SKM-1 treated with dmso at 0.1 percent for 144 hours (cell line): ENCODE measurements at regions not wholly inside any gene's neighbourhood (a gene's known extent, or its start where the extent isn't known, plus 50 kb on each side); places are given as distances from the start of the nearest gene placed in this dataset.
A peak's percentile ranks its signal among the peaks of the same experiment; 100 is the strongest.

ENCODE experiments used
- DNase-seq: peaks from one replicate; lab custom pipeline; 2025; ENCODE audit not compliant: unreplicated experiment; lab: John Stamatoyannopoulos, UW

DNA sequence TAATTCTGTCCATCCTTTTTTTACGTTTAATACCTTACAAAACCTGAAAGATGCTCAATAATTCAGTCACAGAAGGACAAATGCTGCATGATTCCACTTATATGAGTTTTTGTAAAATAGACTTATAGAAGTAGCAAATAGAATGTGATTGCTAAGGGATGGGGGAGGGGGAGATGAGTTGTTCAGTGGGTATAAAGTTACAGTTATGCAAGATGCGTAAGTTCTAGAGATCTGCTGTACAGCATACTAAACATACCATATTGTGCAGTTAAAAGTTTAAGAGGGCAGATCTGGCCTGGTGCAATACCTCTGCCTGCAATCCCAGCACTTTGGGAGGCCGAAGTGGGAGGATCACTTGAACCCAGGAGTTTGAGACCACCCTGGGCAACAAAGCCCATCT lies 78.8 kb downstream of the TET3 start:
- no peak for DNase-seq

DNA sequence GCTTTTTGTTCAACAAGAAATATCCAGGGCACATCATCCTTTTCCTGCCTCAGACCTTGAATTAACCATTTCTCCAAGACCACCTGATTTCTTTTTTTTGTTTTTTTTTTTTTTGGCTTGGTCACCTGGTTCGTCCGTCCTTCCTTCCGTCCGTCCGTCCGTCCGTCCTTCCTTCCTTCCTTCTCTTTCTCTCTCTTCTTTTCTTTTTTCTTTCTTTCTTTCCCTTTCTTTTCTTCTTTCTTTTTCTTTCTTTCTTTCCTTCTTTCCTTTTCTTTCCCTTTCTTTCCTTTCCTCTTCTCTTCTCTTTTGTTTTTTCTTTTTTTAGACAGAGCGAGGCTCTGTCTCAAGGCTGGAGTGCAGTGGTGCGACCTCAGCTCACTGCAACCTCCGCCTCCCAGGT lies 80.7 kb downstream of the TET3 start:
- no peak for DNase-seq

DNA sequence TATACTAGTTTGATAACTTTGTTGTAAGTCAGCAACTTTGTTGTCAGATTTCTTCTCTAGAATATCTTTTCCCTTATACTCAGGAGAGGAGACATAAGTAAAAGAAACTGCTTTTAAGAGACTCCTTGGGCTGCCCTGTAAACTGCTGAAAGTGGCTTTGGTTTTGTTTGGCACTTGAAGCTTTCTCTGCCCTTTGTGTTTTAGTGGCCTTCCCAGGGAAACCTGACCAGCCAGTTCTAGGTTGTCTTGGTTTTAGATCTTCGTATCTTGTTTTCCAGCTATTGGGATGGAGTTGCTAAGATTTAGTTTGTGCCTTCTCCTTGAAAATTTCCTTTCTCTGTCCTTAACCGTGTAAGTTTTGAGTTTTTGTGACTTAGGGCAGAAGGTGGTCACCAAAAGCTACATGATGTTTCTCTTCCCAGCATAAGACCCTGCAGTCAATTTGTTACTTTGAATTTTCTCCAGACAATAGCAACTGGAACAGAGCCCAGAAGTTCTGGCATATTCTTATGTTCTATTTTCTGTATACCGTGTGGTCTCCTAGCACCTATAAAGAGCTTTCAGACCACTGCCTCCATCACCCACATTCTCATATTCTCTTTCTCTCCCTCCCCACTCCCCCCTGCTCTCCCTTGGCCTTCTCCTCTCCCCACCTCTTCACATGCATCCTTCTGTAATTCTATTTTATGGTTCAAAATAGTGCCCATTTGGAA lies 81.1 kb downstream of the BOLA3 start:
- DNase-seq, result no peak

DNA sequence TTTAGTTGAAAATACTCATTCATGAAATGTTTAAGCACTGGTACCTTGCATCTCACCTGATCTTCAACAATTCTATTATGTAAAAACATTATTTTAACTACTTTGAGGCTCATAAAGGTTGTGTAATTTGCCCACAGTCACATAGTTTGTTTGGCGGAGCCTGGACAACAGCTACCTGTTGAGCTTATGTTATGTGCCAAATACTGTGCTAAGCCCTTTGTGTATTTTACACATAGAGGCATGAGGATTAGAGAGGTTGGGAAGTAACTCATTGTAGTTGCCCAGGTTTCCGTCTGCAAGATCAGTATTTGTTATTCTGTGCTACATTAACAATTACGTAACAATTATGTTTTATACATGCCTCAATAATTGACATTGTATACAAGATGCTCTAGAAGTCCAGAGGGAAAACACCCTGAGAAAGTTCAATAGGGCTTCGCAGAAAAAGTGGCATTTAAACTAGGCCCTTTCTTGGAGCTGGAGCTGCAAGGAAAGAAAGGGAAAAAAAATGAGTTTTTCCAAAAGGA lies 80.4 kb downstream of the BOLA3 start:
- no peak for DNase-seq

DNA sequence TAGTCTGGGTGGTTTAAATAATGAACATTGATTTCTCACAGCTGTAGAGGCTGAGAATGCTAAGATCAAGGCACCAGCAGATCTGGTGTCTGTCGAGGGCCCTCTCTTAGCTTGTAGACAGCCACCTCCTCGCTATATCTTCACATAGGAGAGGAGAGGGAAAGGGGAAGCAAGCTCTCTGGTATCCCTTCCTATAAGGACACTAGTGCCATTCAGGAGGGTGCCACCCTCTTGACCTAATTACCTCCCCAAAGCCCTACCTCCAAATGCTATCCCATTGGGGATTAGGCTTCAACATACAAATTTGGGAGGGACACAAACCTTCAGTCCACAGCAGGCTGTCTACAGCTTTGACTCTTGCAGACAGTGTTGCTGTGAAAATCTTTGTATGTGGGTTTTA lies 76.7 kb downstream of the BOLA3 start:
- DNase-seq, result no peak

GRCh38 chr2:74071426-74071825 lies 76.3 kb downstream of the BOLA3 start:
- no peak for DNase-seq

DNA sequence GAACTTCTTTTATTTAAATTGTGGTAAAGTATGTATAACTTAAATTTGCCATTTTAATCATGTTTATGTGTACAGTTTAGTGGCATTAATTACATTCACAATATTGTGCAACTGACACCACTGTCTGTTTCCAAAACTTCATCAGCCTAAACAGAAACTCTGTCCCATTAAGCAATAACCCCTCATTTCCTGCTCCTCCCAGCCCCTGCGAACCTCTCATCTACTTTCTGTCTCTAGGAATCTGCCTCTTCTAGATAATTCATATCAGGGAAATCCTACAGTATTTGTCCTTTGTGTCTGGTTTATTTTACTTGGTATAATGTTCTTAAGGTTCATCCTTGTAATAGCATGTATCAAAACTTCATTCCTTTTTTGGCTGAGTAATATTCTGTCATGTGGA lies 75.1 kb downstream of the BOLA3 start:
- peak; percentile 50 for DNase-seq

DNA sequence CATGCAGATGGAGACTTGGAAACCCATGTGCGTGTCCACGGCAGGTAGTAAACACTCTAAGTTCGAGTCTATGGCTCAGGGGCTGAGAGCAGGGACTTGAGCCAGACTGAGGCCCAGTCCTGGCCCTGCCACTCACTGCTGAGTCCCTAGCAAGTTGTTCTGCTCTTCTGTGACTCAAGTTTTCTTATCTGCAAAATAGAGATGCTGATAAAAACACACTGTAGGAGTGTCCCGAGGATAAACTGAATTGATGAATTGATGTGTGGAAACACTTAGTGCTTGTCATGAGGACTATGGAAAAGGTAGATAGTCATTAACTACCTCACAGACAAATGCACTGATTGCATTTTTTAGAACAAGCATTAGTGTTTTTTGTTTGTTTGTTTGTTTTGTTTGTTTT lies 73.2 kb downstream of the BOLA3 start:
- DNase-seq, result no peak

DNA sequence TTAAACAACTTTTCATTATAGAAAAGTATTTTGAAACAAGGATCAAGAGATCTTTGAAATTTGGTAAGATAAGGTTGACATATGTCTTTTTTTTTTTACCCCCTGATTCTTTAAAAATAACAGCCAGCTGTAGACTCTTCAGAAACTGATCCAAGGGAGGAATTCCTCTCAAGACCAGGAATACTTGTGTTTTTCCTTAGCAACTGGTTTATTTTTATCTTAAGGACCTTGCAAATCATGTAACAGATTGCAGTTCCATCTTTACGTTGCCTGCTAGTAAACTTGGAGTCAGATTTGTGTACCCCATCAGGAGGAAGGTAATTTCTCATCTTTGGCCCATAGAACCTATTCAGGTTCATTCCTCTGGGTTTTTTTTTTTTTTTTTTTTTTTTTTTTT lies 71.6 kb downstream of the BOLA3 start:
- no peak for DNase-seq

DNA sequence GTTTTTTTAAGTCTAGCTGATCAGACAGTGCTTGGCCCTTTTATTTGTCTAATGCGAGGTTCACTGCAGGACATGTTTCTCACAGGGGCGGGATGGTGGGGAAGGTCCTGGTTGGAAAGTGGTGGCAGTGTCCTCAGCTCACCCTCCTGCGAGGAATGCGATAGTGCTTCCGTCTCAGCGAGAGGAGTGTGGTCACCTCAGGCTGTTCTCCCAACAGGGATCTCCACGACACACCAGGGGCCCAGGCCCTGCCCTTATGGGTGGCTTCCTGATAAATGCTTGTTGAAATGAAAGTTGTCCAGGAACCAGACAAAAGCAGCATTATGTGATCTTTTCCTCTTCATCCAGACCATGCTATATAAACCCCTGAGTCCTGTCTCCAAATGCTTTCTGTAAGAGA lies 70.1 kb downstream of the BOLA3 start:
- DNase-seq, result no peak

DNA sequence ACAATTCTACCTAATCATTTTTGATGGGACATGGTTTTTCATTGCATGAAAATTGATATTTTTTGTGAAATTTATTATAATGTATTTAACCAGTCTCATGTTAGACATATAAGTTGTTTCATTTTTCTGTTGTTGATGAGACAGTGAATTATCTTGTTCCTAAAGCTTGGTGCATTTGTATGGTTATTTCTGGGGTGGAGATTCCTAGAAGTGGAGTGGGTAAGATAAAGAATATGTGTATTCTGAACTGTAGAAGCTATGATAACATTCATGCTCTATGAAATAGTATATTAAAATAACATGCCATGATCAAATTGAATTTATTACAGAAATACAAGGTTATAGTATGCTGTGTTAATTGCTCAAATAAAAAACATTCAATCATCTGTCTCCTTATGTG lies 69.2 kb downstream of the BOLA3 start:
- no peak for DNase-seq

GRCh38 chr2:74079522-74080341 lies 68.0 kb downstream of the BOLA3 start:
- peak; percentile 16 for DNase-seq

GRCh38 chr2:74080346-74080745 lies 67.4 kb downstream of the BOLA3 start:
- DNase-seq, result no peak

- no peak for DNase-seq
Observed at GRCh38 chr2:74081030-74081762, 66.5 kb downstream of the BOLA3 start.

DNA sequence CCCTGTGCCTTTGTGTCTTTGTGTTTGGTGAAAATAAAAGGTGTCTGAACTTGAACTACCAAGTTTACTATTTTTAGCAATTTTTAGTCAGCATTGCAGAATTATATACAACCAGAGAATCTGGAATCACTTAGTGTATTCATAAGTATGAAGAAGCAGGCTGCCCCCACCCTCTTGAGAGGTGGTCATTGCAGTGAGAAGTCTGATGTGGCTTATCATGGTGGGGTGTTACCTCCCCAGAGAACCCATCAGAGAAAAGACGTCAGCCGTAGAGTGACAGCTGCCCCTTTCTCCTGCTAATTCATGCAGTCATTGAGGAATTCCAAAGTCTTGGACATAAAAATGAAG lies 66.0 kb downstream of the BOLA3 start:
- DNase-seq, result no peak

GRCh38 chr2:74083750-74084149 lies 64.0 kb downstream of the BOLA3 start:
- DNase-seq, result no peak
